Upper lobe of left lung (tissue), 6 donors: ENCODE measurements at regions not wholly inside any gene's neighbourhood (a gene's known extent, or its start where the extent isn't known, plus 50 kb on each side); places are given as distances from the start of the nearest gene placed in this dataset.

ENCODE experiments used
- ATAC-seq, 2 donors: fragments of 200-7000 bp; cut with Tn5 transposase; one replicate each; pipeline ENCODE4 v1.9.1; 2022; ENCODE audit warnings: mild to moderate bottlenecking in 2 of 2, moderate library complexity in 2 of 2; ENCODE audit not compliant: low FRiP score in 2 of 2
- DNase-seq, 2 donors: peaks; one replicate each; pipeline ENCODE4 v3.0.0-alpha.2; 2019 to 2020
- H3K27ac ChIP-seq, 4 donors: fragments of 200-600 bp; sonication (generic); one replicate each; pipeline ENCODE4 v1.5.1; 2016 to 2019
- H3K27me3 ChIP-seq, 4 donors: fragments of 200-600 bp; sonication (generic); one replicate each; pipeline ENCODE4 v1.5.1; 2017 to 2019
- H3K36me3 ChIP-seq, 4 donors: fragments of 200-600 bp; sonication (generic); one replicate each; pipeline ENCODE4 v1.5.1; 2016 to 2019
- H3K4me1 ChIP-seq, 4 donors: fragments of 200-600 bp; sonication (generic); one replicate each; pipeline ENCODE4 v1.5.1; 2018 to 2019
- H3K4me3 ChIP-seq, 4 donors: fragments of 200-600 bp; sonication (generic); one replicate each; pipeline ENCODE4 v1.5.1; 2017 to 2019; ENCODE audit warnings: mild to moderate bottlenecking in 2 of 4, moderate library complexity in 1 of 4
- H3K9me3 ChIP-seq, 4 donors: fragments of 200-600 bp; sonication (generic); one replicate each; pipeline ENCODE4 v1.5.1; 2018 to 2019
- EP300 ChIP-seq, 4 donors: sonication (generic); formaldehyde crosslinking; IDR thresholded peaks; one replicate each; pipeline ENCODE4 v1.5.1; 2017; ENCODE audit warnings: antibody characterized with exemption in 4 of 4, control low read depth in 2 of 4
- POLR2A ChIP-seq, 4 donors: fragments of 450-650 bp; IDR thresholded peaks; one replicate each; pipeline ENCODE4 v1.5.1; 2016 to 2017; ENCODE audit warnings: antibody characterized with exemption in 4 of 4, mild to moderate bottlenecking in 2 of 4
- POLR2AphosphoS5 ChIP-seq, 2 donors: sonication (generic); formaldehyde crosslinking; IDR thresholded peaks; one replicate each; pipeline ENCODE4 v1.5.1; 2017; ENCODE audit warnings: antibody characterized with exemption in 2 of 2
- WGBS, 2 donors: methylation state at CpG; one replicate each; pipeline ENCODE4 v1.1.5; 2017 to 2018; 5-methylcytosine and 5-hydroxymethylcytosine counted together
- TF ChIP-seq, protein P1 (sequence below), 6 experiments: fragments of 450-650 bp in 4 of 6; fragments of 200-600 bp in 2 of 6; sonication (generic) in 2 of 6; IDR thresholded peaks; one replicate each; pipeline ENCODE4 v1.5.1; 2016 to 2019; ENCODE audit warnings: antibody characterized with exemption in 6 of 6
- donor health status: DM: no; HTN: no; CAD: no; lungs with moderate emphysema.
- donor health status: DM: no; HTN: yes; CAD: no; lungs with severe emphysema.

DNA sequence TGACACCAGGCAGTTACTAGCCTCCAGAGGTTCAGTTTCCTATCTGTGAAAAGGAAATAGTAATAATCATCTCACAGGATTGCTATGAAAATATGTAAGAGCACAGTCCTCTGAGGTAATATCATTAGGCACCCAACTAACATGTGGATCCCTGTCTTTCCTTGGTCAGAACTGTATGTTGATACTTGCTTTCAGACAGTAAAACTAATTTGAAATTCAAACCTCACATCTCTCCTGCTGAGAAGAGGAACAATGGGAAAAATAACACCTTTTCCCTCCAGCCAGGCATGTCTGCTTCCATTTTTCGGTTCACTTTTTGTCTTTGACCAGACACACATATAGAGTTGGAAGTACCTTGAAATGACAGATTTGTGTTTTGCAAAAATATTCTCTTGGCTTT is 262.7 kb downstream of the IL15 start:
- TF ChIP-seq POLR2AphosphoS5 (IDR thresholded peaks at IDR 0.05) (no peak), EP300 (IDR thresholded peaks at IDR 0.05) (no peak), POLR2A (IDR thresholded peaks at IDR 0.05) (no peak)
- TF ChIP-seq, protein P1, sequence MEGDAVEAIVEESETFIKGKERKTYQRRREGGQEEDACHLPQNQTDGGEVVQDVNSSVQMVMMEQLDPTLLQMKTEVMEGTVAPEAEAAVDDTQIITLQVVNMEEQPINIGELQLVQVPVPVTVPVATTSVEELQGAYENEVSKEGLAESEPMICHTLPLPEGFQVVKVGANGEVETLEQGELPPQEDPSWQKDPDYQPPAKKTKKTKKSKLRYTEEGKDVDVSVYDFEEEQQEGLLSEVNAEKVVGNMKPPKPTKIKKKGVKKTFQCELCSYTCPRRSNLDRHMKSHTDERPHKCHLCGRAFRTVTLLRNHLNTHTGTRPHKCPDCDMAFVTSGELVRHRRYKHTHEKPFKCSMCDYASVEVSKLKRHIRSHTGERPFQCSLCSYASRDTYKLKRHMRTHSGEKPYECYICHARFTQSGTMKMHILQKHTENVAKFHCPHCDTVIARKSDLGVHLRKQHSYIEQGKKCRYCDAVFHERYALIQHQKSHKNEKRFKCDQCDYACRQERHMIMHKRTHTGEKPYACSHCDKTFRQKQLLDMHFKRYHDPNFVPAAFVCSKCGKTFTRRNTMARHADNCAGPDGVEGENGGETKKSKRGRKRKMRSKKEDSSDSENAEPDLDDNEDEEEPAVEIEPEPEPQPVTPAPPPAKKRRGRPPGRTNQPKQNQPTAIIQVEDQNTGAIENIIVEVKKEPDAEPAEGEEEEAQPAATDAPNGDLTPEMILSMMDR (IDR thresholded peaks at IDR 0.05): no peak
- Histone ChIP-seq H3K27ac (no peak overlapping the region), H3K9me3 (no peaks in the 10 kb centered on the region), H3K4me3 (no peak overlapping the region), H3K36me3 (no peaks in the 10 kb centered on the region), H3K4me1 (no peaks in the 10 kb centered on the region), H3K27me3 (no peaks in the 10 kb centered on the region)
- WGBS, 2 donors: 69 to 70% methylated on average over 1 of the region's 1 CpG
- DNase-seq (no peak), ATAC-seq (no peak)

DNA sequence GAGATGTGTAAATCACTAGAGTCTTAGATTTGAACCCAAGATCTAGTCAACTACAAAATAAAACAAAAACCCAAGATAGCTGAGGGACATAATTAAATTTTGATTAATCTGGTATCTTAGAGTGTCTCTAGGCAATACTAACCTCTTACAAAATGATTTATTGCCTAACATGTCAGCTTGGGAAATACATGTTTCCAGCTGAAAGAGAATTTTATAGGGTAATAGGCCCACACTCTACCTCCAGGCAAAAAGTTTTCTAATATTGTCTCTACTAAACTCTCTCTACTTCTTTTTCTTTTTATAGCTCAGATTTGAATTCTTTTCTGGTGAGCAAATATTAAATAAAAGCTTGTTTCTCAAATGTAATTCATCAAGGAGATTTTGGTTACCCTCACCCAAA is 263.2 kb downstream of the IL15 start:
- Histone ChIP-seq H3K27ac (no peak overlapping the region), H3K27me3 (no peaks in the 10 kb centered on the region), H3K4me3 (no peak overlapping the region), H3K36me3 (no peaks in the 10 kb centered on the region), H3K9me3 (no peaks in the 10 kb centered on the region), H3K4me1 (no peaks in the 10 kb centered on the region)
- DNase-seq (no peak), ATAC-seq (no peak)
- no peak for TF ChIP-seq POLR2A (IDR thresholded peaks at IDR 0.05)

DNA sequence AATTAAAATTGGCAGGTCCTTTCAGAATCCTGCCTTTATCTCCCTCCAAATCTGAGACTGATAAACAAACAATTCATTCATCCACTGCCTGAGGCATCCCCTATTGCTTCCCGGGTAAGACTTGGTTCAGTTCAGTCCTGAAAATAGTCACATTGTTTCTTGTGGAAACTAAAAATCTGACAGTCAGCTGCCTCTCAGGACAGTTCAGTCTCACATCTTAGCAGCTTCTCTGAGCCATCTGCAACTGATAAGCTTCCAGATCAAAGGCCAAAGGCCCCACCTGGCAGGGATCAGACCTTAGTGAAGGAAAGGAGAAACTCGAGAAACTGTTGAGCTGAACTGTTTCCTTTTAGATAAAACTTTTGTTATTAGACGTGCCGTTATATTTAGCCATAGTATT is 264.5 kb downstream of the IL15 start:
- Histone ChIP-seq H3K4me1 (no peaks in the 10 kb centered on the region), H3K9me3 (no peaks in the 10 kb centered on the region), H3K27me3 (no peaks in the 10 kb centered on the region), H3K4me3 (no peak overlapping the region), H3K36me3 (no peaks in the 10 kb centered on the region), H3K27ac (no peak overlapping the region)
- 37 to 54% methylated on average over 4 of the region's 4 CpGs for WGBS, 2 donors
- DNase-seq (no peak), ATAC-seq (no peak)
- no peak for TF ChIP-seq EP300 (IDR thresholded peaks at IDR 0.05)
- no peak for TF ChIP-seq POLR2A (IDR thresholded peaks at IDR 0.05)
- no peak for TF ChIP-seq POLR2AphosphoS5 (IDR thresholded peaks at IDR 0.05)
- TF ChIP-seq, protein P1 (IDR thresholded peaks at IDR 0.05): no peak

DNA sequence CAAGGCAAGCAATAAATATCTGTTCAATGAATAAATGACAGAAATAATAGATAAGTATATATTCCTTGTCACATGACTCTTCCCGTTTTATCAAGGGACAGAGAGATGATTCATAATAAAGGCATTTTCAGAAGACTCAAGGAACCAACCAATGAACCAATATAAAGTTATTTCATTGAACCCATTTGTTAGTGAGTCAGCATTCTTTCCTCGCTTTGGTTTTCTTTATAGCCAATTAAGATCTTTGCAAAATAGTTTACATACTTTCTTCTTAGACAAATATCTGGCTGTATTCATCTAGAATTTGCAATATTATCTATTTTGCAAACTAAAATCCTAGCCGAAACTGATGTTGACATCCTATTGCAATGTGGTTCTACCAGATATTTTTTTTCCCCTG is 269.4 kb downstream of the IL15 start:
- Histone ChIP-seq H3K9me3 (no peaks in the 10 kb centered on the region), H3K36me3 (no peaks in the 10 kb centered on the region), H3K4me1 (no peaks in the 10 kb centered on the region), H3K27me3 (no peaks in the 10 kb centered on the region), H3K27ac (no peak overlapping the region), H3K4me3 (no peak overlapping the region)
- ATAC-seq: no peak
- TF ChIP-seq POLR2A (IDR thresholded peaks at IDR 0.05): no peak
- TF ChIP-seq EP300 (IDR thresholded peaks at IDR 0.05): no peak
- TF ChIP-seq, protein P1 (IDR thresholded peaks at IDR 0.05): no peak
- TF ChIP-seq POLR2AphosphoS5 (IDR thresholded peaks at IDR 0.05): no peak
- WGBS, 2 donors: 83 to 89% methylated on average over 3 of the region's 3 CpGs
- no peak for DNase-seq

DNA sequence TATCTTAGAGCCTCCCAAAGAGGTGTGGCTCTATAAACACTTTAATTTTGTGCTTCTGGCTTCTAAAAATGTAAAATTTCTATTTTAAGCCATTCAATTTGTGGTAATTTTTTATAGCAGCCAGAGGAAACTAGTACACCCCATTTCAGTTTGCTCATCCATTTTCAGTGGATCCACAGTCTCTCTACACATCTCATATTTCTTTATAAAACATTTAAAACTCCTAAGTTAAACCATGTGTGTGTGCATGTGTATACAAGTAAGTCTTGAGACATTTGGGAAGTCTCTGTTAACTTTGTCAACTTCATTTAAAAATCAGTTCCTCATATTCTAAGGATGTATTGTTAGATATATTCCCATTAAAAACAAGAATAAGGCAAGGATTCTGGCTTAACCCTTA is 273.2 kb downstream of the IL15 start:
- ATAC-seq (no peak), DNase-seq (no peak)
- no peaks in the 10 kb centered on the region for H3K4me1 ChIP-seq
- no peak overlapping the region for H3K27ac ChIP-seq
- no peak overlapping the region for H3K4me3 ChIP-seq
- TF ChIP-seq EP300 (IDR thresholded peaks at IDR 0.05) (no peak), POLR2A (IDR thresholded peaks at IDR 0.05) (no peak), POLR2AphosphoS5 (IDR thresholded peaks at IDR 0.05) (no peak)
- TF ChIP-seq, protein P1 (IDR thresholded peaks at IDR 0.05): no peak
- no peaks in the 10 kb centered on the region for H3K9me3 ChIP-seq
- H3K27me3 ChIP-seq: no peaks in the 10 kb centered on the region
- H3K36me3 ChIP-seq: no peaks in the 10 kb centered on the region
